PFSK-1 (cell line): ENCODE measurements at regions not wholly inside any gene's neighbourhood (a gene's known extent, or its start where the extent isn't known, plus 50 kb on each side); places are given as distances from the start of the nearest gene placed in this dataset.

Experiments
- FOXP2 ChIP-seq: optimal IDR thresholded peaks from 2 replicates; pipeline ENCODE3; 2011; ENCODE audit warnings: borderline replicate concordance, control low read depth, inconsistent platforms; ENCODE audit not compliant: insufficient read depth; ENCODE audit errors: extremely low read length, extremely low read depth
- POLR2AphosphoS5 ChIP-seq: IDR thresholded peaks from 2 replicates; pipeline ENCODE4 v1.6.1; 2012; ENCODE audit warnings: low read depth, mild to moderate bottlenecking, control low read depth, low read length, moderate library complexity
- SIN3A ChIP-seq: IDR thresholded peaks from 2 replicates; pipeline ENCODE4 v1.6.1; 2012; ENCODE audit warnings: mild to moderate bottlenecking, low read length, moderate library complexity, borderline replicate concordance; ENCODE audit not compliant: insufficient read depth
- TAF1 ChIP-seq: IDR thresholded peaks from 2 replicates; pipeline ENCODE4 v1.6.1; 2012; ENCODE audit warnings: low read length, control low read depth, borderline replicate concordance; ENCODE audit not compliant: insufficient read depth
- TF ChIP-seq, protein P1 (sequence below), 2 experiments: IDR thresholded peaks; 2 replicates each; pipeline versions ENCODE4 v1.6.1 to v1.8.0; 2011 to 2012; ENCODE audit warnings: low read depth in 2 of 2, low read length in 2 of 2, control low read depth in 1 of 2, inconsistent platforms in 1 of 2, mild to moderate bottlenecking in 1 of 2, moderate library complexity in 1 of 2; ENCODE audit not compliant: insufficient read depth in 1 of 2

DNA sequence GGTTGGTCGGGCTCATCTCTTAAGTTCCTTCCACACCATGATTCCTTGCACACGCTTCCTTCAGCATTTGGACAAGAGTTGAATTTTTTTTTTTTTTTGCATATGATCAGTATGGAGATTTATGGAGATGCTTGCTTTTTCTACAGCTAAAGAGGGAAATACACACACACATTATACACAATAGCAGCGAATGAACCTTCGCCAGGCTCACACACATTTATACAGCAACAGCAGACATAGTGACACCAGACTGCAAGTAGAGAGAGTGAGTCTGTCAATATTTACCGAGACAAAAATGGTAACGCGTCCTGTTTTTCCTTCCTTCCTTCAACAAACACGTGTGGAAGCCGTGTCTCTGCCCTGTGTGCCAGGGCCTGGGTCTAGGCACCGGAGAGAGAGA, 897.9 kb downstream of the BCL11B start:
- TF ChIP-seq FOXP2 (no peak), SIN3A (no peak), POLR2AphosphoS5 (no peak), TAF1 (no peak)
- TF ChIP-seq, protein P1, sequence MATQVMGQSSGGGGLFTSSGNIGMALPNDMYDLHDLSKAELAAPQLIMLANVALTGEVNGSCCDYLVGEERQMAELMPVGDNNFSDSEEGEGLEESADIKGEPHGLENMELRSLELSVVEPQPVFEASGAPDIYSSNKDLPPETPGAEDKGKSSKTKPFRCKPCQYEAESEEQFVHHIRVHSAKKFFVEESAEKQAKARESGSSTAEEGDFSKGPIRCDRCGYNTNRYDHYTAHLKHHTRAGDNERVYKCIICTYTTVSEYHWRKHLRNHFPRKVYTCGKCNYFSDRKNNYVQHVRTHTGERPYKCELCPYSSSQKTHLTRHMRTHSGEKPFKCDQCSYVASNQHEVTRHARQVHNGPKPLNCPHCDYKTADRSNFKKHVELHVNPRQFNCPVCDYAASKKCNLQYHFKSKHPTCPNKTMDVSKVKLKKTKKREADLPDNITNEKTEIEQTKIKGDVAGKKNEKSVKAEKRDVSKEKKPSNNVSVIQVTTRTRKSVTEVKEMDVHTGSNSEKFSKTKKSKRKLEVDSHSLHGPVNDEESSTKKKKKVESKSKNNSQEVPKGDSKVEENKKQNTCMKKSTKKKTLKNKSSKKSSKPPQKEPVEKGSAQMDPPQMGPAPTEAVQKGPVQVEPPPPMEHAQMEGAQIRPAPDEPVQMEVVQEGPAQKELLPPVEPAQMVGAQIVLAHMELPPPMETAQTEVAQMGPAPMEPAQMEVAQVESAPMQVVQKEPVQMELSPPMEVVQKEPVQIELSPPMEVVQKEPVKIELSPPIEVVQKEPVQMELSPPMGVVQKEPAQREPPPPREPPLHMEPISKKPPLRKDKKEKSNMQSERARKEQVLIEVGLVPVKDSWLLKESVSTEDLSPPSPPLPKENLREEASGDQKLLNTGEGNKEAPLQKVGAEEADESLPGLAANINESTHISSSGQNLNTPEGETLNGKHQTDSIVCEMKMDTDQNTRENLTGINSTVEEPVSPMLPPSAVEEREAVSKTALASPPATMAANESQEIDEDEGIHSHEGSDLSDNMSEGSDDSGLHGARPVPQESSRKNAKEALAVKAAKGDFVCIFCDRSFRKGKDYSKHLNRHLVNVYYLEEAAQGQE (IDR thresholded peaks at IDR 0.05; ENCODE audit: insufficient read depth in 1 of 2, low read depth in 2 of 2, low read length in 2 of 2), result no peak

DNA sequence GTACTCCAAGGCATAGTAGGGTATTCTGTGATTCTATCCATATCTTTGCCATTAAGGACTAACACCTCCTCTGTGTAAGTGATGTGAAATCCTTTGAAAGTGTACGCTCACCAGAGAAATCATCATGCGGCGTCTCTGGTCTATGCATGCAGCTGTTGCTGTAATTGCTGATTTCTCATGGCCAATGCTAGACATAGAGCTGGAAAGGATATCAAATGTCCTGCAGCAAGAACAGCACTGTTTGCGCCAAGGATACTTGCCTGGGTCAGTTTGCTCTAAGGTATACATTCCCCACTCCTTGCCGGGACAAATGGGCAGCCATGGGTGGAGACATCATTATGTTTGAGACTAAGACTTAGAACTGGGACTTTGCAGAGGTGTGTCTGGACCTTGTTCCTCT, 896.4 kb downstream of the BCL11B start:
- no peak for TF ChIP-seq TAF1
- TF ChIP-seq POLR2AphosphoS5, result no peak
- TF ChIP-seq, protein P1 (IDR thresholded peaks at IDR 0.05; ENCODE audit: insufficient read depth in 1 of 2, low read depth in 2 of 2, low read length in 2 of 2), result no peak
- TF ChIP-seq FOXP2, result no peak
- no peak for TF ChIP-seq SIN3A

DNA sequence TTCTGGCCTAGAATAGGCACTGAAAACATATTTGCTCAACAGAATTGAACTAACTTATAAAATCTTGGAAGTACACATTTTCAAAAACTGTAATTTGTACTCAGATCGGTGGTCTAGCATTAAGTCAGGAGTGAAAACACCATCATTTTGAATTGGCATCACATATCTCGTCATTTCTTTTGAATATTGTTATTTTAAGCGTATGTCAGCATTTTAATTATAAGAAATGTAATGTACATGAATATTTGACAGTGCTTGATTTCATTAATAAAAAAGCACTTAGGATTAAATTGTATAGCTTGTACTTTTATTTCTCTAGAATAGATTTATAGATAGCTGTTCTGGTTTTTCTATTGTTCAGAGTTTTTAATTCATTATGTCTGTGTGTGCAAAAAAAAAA, 892.2 kb downstream of the BCL11B start:
- no peak for TF ChIP-seq TAF1
- TF ChIP-seq FOXP2, result no peak
- TF ChIP-seq POLR2AphosphoS5, result no peak
- no peak for TF ChIP-seq SIN3A
- TF ChIP-seq, protein P1 (IDR thresholded peaks at IDR 0.05; ENCODE audit: insufficient read depth in 1 of 2, low read depth in 2 of 2, low read length in 2 of 2), result no peak

DNA sequence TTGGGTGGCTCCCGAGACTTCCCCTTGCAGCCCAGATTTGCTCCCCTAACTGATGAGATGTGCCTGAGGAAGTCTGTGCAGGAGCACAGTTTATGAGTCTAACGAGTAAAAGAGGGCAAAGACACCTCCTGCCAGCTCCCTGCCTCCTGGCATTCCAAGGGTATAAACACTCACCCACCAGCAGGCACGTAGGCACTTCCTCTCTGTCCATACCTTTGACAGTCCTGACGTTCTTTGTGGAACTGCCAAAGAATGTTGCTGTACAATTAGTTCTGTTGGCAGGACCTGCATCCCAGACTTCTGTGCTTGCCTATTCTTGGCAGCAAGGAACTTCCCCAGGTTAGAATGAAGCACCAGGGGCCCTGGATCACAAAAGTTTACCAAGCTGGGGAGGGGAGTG, 889.3 kb downstream of the BCL11B start:
- TF ChIP-seq SIN3A (no peak), TAF1 (no peak), POLR2AphosphoS5 (no peak), FOXP2 (no peak)
- TF ChIP-seq, protein P1 (IDR thresholded peaks at IDR 0.05; ENCODE audit: insufficient read depth in 1 of 2, low read depth in 2 of 2, low read length in 2 of 2), result no peak

DNA sequence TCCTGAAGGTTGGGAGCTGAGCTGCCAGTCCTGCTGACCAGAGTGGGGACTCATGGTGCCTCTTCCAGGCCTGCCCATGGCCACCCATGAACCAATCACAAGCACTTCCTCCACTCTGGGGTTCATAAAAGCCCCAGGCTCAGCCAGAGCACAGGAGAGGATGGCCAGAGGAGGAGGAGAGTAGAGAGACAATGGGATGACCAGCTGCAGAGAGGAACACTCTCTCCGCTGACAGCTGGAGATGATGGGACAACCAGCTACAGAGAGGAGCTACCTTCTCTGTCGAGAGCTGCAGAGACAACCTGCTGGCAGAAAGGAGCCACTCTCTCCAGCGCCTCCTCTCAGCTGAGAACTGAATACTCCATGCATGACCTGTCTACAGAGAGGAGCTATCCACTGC, 886.1 kb downstream of the BCL11B start:
- no peak for TF ChIP-seq POLR2AphosphoS5
- TF ChIP-seq SIN3A, result no peak
- no peak for TF ChIP-seq FOXP2
- no peak for TF ChIP-seq TAF1
- TF ChIP-seq, protein P1 (IDR thresholded peaks at IDR 0.05; ENCODE audit: insufficient read depth in 1 of 2, low read depth in 2 of 2, low read length in 2 of 2), result no peak
